AG04449 (cell line): ENCODE measurements at regions not wholly inside any gene's neighbourhood (a gene's known extent, or its start where the extent isn't known, plus 50 kb on each side); places are given as distances from the start of the nearest gene placed in this dataset.
A peak's percentile ranks its signal among the peaks of the same experiment; 100 is the strongest.

Source experiments
- CTCF ChIA-PET: fragments of 350-600 bp; formaldehyde crosslinking; extraction: SDS; loops from one replicate; lab custom pipeline; 2021; ENCODE audit warnings: antibody characterized with exemption; lab: Yijun Ruan, JAX
- POLR2A ChIA-PET: fragments of 400-600, 350-600 bp; formaldehyde crosslinking; extraction: SDS; loops from one replicate; lab custom pipeline; 2020; ENCODE audit warnings: antibody characterized with exemption, inconsistent platforms; lab: Yijun Ruan, JAX
- DNase-seq: peaks from one replicate; pipeline ENCODE4 v3.0.0-alpha.2; 2010; ENCODE audit warnings: low read depth, low spot score
- H3K4me3 ChIP-seq: 2 replicates; pipeline ENCODE4 v1.5.1; 2011; ENCODE audit warnings: low read depth, mild to moderate bottlenecking, control low read depth, low read length
- CTCF ChIP-seq: IDR thresholded peaks from one replicate; pipeline ENCODE4 v1.5.1; 2011; ENCODE audit warnings: mild to moderate bottlenecking, moderate library complexity, low read length, control low read depth, inconsistent platforms; ENCODE audit not compliant: insufficient read depth; ENCODE audit errors: missing control alignments

GRCh38 chr19:30722761-30723160, 350.6 kb downstream of the ZNF536 start:
- no peak for TF ChIP-seq CTCF
- ChIA-PET CTCF (no interaction called here), POLR2A (no interaction called here)
- no peak for DNase-seq
- H3K4me3 ChIP-seq = no peak overlapping the region

DNA sequence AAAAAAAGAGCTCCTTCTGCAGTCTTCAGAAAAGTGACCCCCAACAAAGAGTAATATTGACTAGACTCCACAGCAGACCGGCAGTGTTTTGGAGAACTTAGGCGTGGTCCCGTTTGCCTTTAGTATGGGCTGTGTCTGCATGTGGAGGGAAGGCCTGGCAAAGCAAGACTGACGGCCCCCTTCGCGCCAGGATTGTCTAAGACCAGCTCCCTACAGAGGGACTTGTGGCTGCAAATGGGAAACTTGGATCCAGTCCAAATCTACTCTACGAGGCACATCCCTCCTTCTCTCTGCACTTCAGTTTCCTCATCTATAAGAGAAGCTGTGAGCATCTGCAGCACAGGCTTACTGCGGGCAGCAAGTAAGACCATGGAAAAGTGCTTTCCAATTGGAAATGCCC, 350.0 kb downstream of the ZNF536 start:
- POLR2A ChIA-PET = no interaction called here
- CTCF ChIA-PET = no interaction called here
- DNase-seq = no peak
- H3K4me3 ChIP-seq = no peak overlapping the region
- TF ChIP-seq CTCF = no peak

DNA sequence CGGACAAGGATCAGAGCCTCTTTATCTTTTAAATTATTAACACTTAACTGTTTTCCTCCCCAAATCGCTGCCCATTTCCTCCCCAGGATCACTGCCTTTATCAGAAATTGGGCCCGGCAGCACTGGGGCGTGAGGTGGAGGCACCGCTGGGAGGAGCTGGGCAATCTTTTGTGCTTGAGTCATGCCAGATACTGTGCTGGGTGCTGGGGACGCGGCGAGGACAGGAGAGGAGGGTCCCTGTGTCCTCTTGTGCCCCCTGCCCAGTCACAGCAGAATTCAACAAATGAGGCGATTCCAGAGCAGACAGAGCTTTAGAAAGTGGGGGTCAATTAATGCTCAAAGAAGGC, 347.8 kb downstream of the ZNF536 start:
- DNase-seq = no peak
- ChIA-PET POLR2A (no interaction called here), CTCF (no interaction called here)
- H3K4me3 ChIP-seq = peak overlapping the region; percentile 60
- no peak for TF ChIP-seq CTCF

DNA sequence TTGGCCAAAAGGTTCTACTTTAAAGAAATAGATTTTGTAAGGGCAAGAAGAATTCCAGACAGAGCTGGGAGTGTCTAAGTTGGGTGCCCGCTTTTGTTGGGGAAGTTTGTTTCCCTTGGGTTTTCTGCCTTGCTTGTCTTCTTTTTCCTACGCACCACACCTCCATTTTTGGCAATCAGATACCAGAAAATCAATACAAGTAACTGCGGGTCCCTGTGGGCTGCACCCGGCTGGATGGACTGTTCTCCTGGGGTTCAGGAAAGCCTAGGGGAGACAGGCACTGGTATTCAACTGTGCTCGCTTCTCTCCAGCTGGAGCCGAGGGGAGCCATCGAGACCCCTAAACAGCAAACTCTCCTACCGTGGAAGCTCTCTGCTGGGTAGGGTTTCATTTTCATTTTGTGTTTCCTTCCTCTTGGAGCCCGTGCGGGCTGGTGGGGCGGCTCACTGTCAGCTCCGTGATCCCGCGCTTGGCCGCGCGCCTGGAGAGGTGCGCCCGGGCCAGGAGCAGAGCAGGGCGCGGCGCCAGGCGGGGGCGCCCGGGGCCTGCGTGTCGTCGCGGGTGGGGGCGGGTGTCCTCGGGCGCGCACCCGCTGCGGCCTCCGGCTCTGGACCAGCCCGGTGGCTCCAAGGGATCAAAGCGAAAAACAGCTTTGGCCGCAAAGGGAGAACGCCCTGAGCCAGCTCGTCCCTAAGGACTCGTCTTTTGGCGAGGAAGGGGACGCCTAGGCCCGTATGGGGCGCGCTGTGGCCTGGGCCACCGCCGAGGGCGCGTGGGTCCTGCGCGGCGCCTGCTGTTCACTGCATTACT, 347.2 kb downstream of the ZNF536 start:
- ChIA-PET POLR2A (no interaction called here), CTCF (interaction anchor here (0.7 to 1.3 kb wide), 2 partner anchors 1506 to 1850 kb away, joined by 3 read pairs; no protein-coding TSS in a partner anchor)
- DNase-seq = no peak
- no peak for TF ChIP-seq CTCF
- peak overlapping the region; percentile 60 for H3K4me3 ChIP-seq

- POLR2A ChIA-PET = no interaction called here
- peak overlapping the region; percentile 60 for H3K4me3 ChIP-seq
- DNase-seq = no peak
- TF ChIP-seq CTCF = no peak
- CTCF ChIA-PET = interaction anchor here (0.7 to 1.3 kb wide), 3 partner anchors 49 to 1851 kb away, joined by 3 read pairs; no protein-coding TSS in a partner anchor
These were observed 346.5 kb downstream of the ZNF536 start for GRCh38 chr19:30718707-30719106.

DNA sequence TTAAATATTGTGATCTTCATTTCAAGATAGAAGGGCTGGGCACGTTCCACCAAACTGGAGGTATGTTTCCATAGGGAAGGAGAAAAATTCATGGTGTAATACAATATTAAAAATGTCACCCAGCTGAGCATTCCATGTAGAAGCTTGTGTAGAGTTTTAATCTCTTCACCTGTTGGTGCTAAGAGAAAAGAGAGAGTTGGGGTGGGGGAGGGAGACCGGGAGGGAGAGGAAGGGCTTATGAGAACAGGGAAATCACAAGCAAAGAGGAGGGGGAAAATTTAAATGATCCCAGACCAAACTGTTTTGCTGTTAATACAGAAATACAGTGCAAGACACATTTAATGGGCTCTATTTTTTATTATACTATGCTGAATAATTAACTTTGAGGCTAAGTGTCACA, 345.8 kb downstream of the ZNF536 start:
- no peak overlapping the region for H3K4me3 ChIP-seq
- POLR2A ChIA-PET = no interaction called here
- no peak for DNase-seq
- CTCF ChIA-PET = interaction anchor here (1.0 to 1.3 kb wide), 2 partner anchors 49 to 1507 kb away, joined by 3 read pairs; no protein-coding TSS in a partner anchor
- no peak for TF ChIP-seq CTCF
